Spleen (tissue), 11 donors: ENCODE measurements at regions not wholly inside any gene's neighbourhood (a gene's known extent, or its start where the extent isn't known, plus 50 kb on each side); places are given as distances from the start of the nearest gene placed in this dataset.

Experiments
- DNase-seq: peaks from one replicate; pipeline ENCODE4 v3.0.0-alpha.2; 2020
- H3K27ac ChIP-seq, 8 donors: fragments of 200-600 bp; sonication (generic) in 7 of 8; 1 replicate in 4 of 8; 2 replicates in 4 of 8; pipeline versions ENCODE4 v1.5.0 to v1.8.0; 2016 to 2021; ENCODE audit warnings: inconsistent platforms in 4 of 8, mild to moderate bottlenecking in 4 of 8, moderate library complexity in 1 of 8
- H3K27me3 ChIP-seq, 7 donors: fragments of 200-600 bp; sonication (generic) in 6 of 7; replicated peaks in 1 of 7; 1 replicate in 4 of 7; 2 replicates in 3 of 7; pipeline versions ENCODE4 v1.5.0 to v1.8.0; 2016 to 2021; ENCODE audit warnings: inconsistent platforms in 3 of 7, mild to moderate bottlenecking in 1 of 7
- H3K36me3 ChIP-seq, 6 donors: fragments of 200-600 bp; sonication (generic) in 5 of 6; 1 replicate in 4 of 6; 2 replicates in 2 of 6; pipeline versions ENCODE4 v1.5.0 to v1.8.0; 2016 to 2021; ENCODE audit warnings: inconsistent platforms in 2 of 6
- H3K4me1 ChIP-seq, 6 donors: fragments of 200-600 bp; sonication (generic) in 5 of 6; 1 replicate in 3 of 6; 2 replicates in 3 of 6; pipeline versions ENCODE4 v1.5.0 to v1.8.0; 2016 to 2021; ENCODE audit warnings: inconsistent platforms in 3 of 6
- H3K4me3 ChIP-seq, 8 donors: fragments of 200-600 bp; sonication (generic) in 7 of 8; 1 replicate in 4 of 8; 2 replicates in 4 of 8; pipeline versions ENCODE4 v1.5.0 to v1.8.0; 2016 to 2021; ENCODE audit warnings: inconsistent platforms in 4 of 8, mild to moderate bottlenecking in 4 of 8, moderate library complexity in 2 of 8
- H3K9me3 ChIP-seq, 8 donors: fragments of 200-600 bp; sonication (generic) in 7 of 8; 1 replicate in 4 of 8; 2 replicates in 4 of 8; pipeline versions ENCODE4 v1.5.0 to v1.8.0; 2016 to 2021; ENCODE audit warnings: inconsistent platforms in 4 of 8
- POLR2A ChIP-seq, 3 donors: fragments of 450-650 bp; IDR thresholded peaks; one replicate each; pipeline ENCODE4 v1.5.1; 2017; ENCODE audit warnings: antibody characterized with exemption in 3 of 3, mild to moderate bottlenecking in 1 of 3
- POLR2AphosphoS5 ChIP-seq, 3 donors: sonication (generic); formaldehyde crosslinking; IDR thresholded peaks; one replicate each; pipeline ENCODE4 v1.5.1; 2017; ENCODE audit warnings: antibody characterized with exemption in 3 of 3
- WGBS, 5 donors: extraction: QIAGEN DNeasy Blood & Tissue Kit in 3 of 5; methylation state at CpG; one replicate each; pipeline versions ENCODE4 v1.1.5 to v1.1.7; 2013 to 2018; 5-methylcytosine and 5-hydroxymethylcytosine counted together
- intact Hi-C: fragments of 100-400 bp; cut with DNase I; formaldehyde crosslinking; loops from one replicate; pipeline ENCODE4 v1.15.0; 2023; ENCODE audit warnings: low total_unique reads
- small RNA-seq, 4 donors: library from RNA; depleted of rRNA; stranded (forward); fragments of <200 nt; gene quantifications; one replicate each; pipeline ENCODE3, GENCODE V24; 2016
- TF ChIP-seq, protein P1 (sequence below), 11 experiments: fragments of 200-600 bp in 7 of 11; fragments of 450-650 bp in 4 of 11; sonication (generic) in 4 of 11; IDR thresholded peaks in 8 of 11; conservative IDR thresholded peaks in 3 of 11; 1 replicate in 7 of 11; 2 replicates in 4 of 11; pipeline versions ENCODE4 v1.4.0 to v1.8.0; 2016 to 2021; ENCODE audit warnings: antibody characterized with exemption in 11 of 11, inconsistent platforms in 4 of 11, mild to moderate bottlenecking in 1 of 11
- donor health status: healthy with polysubstance abuse.
- donor health status: DM: no; HTN: no; CAD: no; lungs with moderate emphysema.
- donor health status: DM: no; HTN: no; CAD: no.
- donor health status: Bipolar disorder and iron deficiency.
- donor health status: healthy.
- donor health status: DM: no; HTN: no; CAD: no.
- donor health status: DM: yes; HTN: yes; CAD: no.

DNA sequence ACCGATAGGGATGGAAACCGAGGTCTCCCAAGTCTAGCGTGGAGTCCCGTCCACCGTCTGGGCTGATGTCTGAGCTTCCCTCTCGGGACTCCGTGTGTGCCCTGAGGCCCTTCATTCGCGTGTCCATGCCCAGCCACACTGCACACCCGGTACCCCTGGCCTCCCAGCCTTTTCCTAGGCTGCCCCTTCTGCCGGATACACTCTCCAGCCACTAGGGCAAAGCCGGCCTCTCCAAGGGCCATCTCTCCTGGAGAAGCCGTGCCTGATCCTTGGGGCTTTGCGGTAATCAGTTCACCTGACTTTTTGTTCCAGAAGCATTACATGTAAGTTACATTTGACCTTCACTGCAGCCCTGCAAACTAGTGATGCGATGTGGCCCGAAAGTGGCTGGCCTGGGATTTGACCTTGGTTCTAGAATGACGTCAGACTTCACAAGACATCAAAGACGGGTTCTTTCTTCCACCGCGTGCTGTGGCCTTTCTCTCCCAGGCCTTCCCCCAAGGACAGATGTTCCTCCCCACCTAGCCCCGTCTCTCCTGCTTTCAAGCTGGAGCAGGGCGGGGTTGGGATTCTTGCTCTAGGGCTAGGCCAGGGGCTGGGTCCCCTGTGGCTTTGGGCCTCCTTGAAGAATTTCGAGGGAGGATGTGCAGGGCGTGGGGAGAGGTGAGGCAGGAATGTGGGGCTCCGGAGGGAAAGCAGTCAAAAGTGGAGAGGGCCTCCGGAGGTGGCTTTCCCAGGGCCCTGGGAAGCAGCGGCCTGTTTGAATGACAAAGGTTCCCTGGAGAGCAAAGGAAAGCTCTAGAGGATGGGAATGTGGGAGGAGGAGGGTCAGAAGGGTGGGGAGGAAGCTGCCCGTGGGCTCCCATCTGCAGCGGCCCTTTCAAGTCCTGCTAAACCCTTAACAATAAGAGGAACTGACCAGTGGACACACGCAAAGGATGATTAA lies 49.7 kb upstream of the SLC2A1 start:
- TF ChIP-seq POLR2A (IDR thresholded peaks at IDR 0.05) (no peak), POLR2AphosphoS5 (IDR thresholded peaks at IDR 0.05) (no peak)
- TF ChIP-seq, protein P1, sequence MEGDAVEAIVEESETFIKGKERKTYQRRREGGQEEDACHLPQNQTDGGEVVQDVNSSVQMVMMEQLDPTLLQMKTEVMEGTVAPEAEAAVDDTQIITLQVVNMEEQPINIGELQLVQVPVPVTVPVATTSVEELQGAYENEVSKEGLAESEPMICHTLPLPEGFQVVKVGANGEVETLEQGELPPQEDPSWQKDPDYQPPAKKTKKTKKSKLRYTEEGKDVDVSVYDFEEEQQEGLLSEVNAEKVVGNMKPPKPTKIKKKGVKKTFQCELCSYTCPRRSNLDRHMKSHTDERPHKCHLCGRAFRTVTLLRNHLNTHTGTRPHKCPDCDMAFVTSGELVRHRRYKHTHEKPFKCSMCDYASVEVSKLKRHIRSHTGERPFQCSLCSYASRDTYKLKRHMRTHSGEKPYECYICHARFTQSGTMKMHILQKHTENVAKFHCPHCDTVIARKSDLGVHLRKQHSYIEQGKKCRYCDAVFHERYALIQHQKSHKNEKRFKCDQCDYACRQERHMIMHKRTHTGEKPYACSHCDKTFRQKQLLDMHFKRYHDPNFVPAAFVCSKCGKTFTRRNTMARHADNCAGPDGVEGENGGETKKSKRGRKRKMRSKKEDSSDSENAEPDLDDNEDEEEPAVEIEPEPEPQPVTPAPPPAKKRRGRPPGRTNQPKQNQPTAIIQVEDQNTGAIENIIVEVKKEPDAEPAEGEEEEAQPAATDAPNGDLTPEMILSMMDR (IDR thresholded peaks at IDR 0.05 in 8 of 11, conservative IDR thresholded peaks at IDR 0.05 in 3 of 11) = no peak
- no peaks in the 10 kb centered on the region for H3K36me3 ChIP-seq
- WGBS, 5 donors = 76 to 89% (median 81%) methylated on average over 29 to 30 of the region's 30 CpGs
- H3K27ac ChIP-seq = no peak overlapping the region
- intact Hi-C loops = no loop called here
- no peak for DNase-seq
- H3K9me3 ChIP-seq = no peaks in the 10 kb centered on the region
- H3K4me3 ChIP-seq = no peak overlapping the region
- peaks cover 0 to 32% (median 7%) of the 10 kb centered on the region in 7 donors for H3K27me3 ChIP-seq
- H3K4me1 ChIP-seq = peaks cover 0 to 7% (median 0%) of the 10 kb centered on the region in 6 donors

Small RNA genes in the stretch of these regions (small RNA-seq; reads per million reads assigned to genes)
- gene RF00026 = 0 reads per million in 4 donors
